ENCODE measurements at regions not wholly inside any gene's neighbourhood (a gene's known extent, or its start where the extent isn't known, plus 50 kb on each side); places are given as distances from the start of the nearest gene placed in this dataset.
A peak's percentile ranks its signal among the peaks of the same experiment; 100 is the strongest.
"Not testable (repeated sequence)": the region's sequence is repeated elsewhere in the genome, so short reads cannot be mapped to it uniquely, and the experiment has no call there.

- intact Hi-C loops (cut with micrococcal nuclease; ENCODE audit: unreplicated experiment) (no loop called here), in situ Hi-C loops (cut with HindIII; ENCODE audit: low pct_unique_long_range_greater_than_20kb, low sequenced_read_pairs) (no loop called here)
- ChIA-PET CTCF (no interaction called here), POLR2A (no interaction called here)
- H3K4me3 ChIP-seq (ENCODE audit: low read depth in 2 of 2, low read length in 2 of 2): no peak overlapping the region
- no peaks in the 10 kb centered on the region for H3K4me1 ChIP-seq (ENCODE audit: control insufficient read depth, insufficient read depth, low read length)
- ATAC-seq (peak; percentile 58; the same call in 1 of the 2 replicates), DNase-seq (ENCODE audit: low read depth, low spot score) (no peak)
- no peak overlapping the region for H3K27ac ChIP-seq (ENCODE audit: low read length)
- H3K36me3 ChIP-seq (ENCODE audit: control insufficient read depth, insufficient read depth, low read length): no peaks in the 10 kb centered on the region
- no TSS peak for BruUV-seq (replicated peaks)
- no peak for TF ChIP-seq POLR2AphosphoS5 (IDR thresholded peaks at IDR 0.05; ENCODE audit: low read depth, low read length)
- H3K9me3 ChIP-seq (ENCODE audit: control insufficient read depth, insufficient read depth, low read depth, low read length): no peaks in the 10 kb centered on the region
- no peaks in the 10 kb centered on the region for H3K27me3 ChIP-seq (ENCODE audit: control insufficient read depth, insufficient read depth, low read length)
Measured at GRCh38 chr17:56727876-56728617, 105.7 kb downstream of the C17orf67 start.

GRCh38 chr17:56731096-56731495, 102.6 kb downstream of the C17orf67 start:
- H3K36me3 ChIP-seq (ENCODE audit: control insufficient read depth, insufficient read depth, low read length); CTCF ChIA-PET; intact Hi-C loops (cut with micrococcal nuclease; ENCODE audit: unreplicated experiment); H3K9me3 ChIP-seq (ENCODE audit: control insufficient read depth, insufficient read depth, low read depth, low read length); BruUV-seq (replicated peaks); POLR2A ChIA-PET; H3K27ac ChIP-seq (ENCODE audit: low read length); H3K4me3 ChIP-seq (ENCODE audit: low read depth in 2 of 2, low read length in 2 of 2); ATAC-seq; H3K4me1 ChIP-seq (ENCODE audit: control insufficient read depth, insufficient read depth, low read length); DNase-seq (ENCODE audit: low read depth, low spot score); in situ Hi-C loops (cut with HindIII; ENCODE audit: low pct_unique_long_range_greater_than_20kb, low sequenced_read_pairs); H3K27me3 ChIP-seq (ENCODE audit: control insufficient read depth, insufficient read depth, low read length): not testable (repeated sequence)

DNA sequence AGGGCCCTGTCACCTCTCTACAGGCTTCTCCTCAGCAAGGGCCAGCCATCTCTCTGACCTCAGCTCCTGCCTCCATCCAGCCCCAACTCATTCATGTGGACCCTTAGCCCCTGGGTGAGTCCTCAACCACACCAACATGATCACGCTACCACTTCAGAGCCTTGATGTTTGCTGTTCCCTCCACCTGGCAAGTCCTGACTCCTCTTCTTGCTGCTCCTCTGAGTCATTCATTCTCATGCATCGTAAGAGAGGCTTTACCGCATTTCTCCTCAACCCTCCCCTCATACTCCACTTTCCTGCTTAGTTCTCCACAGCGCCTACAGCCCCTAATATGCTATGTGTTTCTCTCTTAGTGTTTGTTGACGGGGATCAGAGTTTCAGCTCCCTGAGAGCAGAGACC, 99.9 kb downstream of the C17orf67 start:
- H3K9me3 ChIP-seq (ENCODE audit: control insufficient read depth, insufficient read depth, low read depth, low read length): no peaks in the 10 kb centered on the region
- no peaks in the 10 kb centered on the region for H3K36me3 ChIP-seq (ENCODE audit: control insufficient read depth, insufficient read depth, low read length)
- ChIA-PET CTCF (no interaction called here), POLR2A (no interaction called here)
- DNase-seq (ENCODE audit: low read depth, low spot score): no peak
- in situ Hi-C loops (cut with HindIII; ENCODE audit: low pct_unique_long_range_greater_than_20kb, low sequenced_read_pairs): no loop called here
- intact Hi-C loops (cut with micrococcal nuclease; ENCODE audit: unreplicated experiment): no loop called here
- no peak for ATAC-seq
- H3K27ac ChIP-seq (ENCODE audit: low read length): no peak overlapping the region
- no peaks in the 10 kb centered on the region for H3K27me3 ChIP-seq (ENCODE audit: control insufficient read depth, insufficient read depth, low read length)
- TF ChIP-seq POLR2AphosphoS5 (IDR thresholded peaks at IDR 0.05; ENCODE audit: low read depth, low read length) (no peak), CTCF (IDR thresholded peaks at IDR 0.05) (no peak), REST (IDR thresholded peaks at IDR 0.05; ENCODE audit: insufficient read depth in 1 of 2, low read depth in 2 of 2, low read length in 1 of 2) (no peak), TCF7L2 (IDR thresholded peaks at IDR 0.05; ENCODE audit: low read depth, low read length) (no peak), SIN3A (IDR thresholded peaks at IDR 0.05; ENCODE audit: borderline replicate concordance, insufficient read depth, low read depth, low read length) (no peak)
- no peak overlapping the region for H3K4me3 ChIP-seq (ENCODE audit: low read depth in 2 of 2, low read length in 2 of 2)
- BruUV-seq (replicated peaks): no TSS peak
- H3K4me1 ChIP-seq (ENCODE audit: control insufficient read depth, insufficient read depth, low read length): no peaks in the 10 kb centered on the region

Data from Panc1 (cell line).